Keratinocyte (primary cell): ENCODE measurements at regions not wholly inside any gene's neighbourhood (a gene's known extent, or its start where the extent isn't known, plus 50 kb on each side); places are given as distances from the start of the nearest gene placed in this dataset.

ENCODE experiments used
- DNase-seq: peaks from one replicate; pipeline ENCODE4 v3.0.0-alpha.2; 2011; ENCODE audit warnings: low read depth, missing footprints, low spot score
- FAIRE-seq: peaks from 2 replicates; lab custom pipeline; 2011; peaks lifted over from hg19 to GRCh38; lab: Jason Lieb, UNC
- H2AFZ ChIP-seq: 2 replicates; pipeline ENCODE4 v1.6.0; 2012; ENCODE audit warnings: low read length, control low read depth, inconsistent platforms; ENCODE audit not compliant: control insufficient read depth
- H3K27ac ChIP-seq: 2 replicates; pipeline ENCODE4 v1.5.1; 2011; ENCODE audit warnings: low read length; ENCODE audit not compliant: control insufficient read depth, insufficient read depth
- H3K27me3 ChIP-seq: 3 replicates; pipeline ENCODE4 v1.6.0; 2011; ENCODE audit warnings: low read length; ENCODE audit not compliant: control insufficient read depth, insufficient read depth; ENCODE audit errors: extremely low read depth
- H3K36me3 ChIP-seq, 2 experiments: 2 replicates in 1 of 2; 3 replicates in 1 of 2; pipeline ENCODE4 v1.5.1; 2011; ENCODE audit warnings: low read length in 2 of 2, mild to moderate bottlenecking in 1 of 2; ENCODE audit not compliant: control insufficient read depth in 2 of 2, insufficient read depth in 2 of 2; ENCODE audit errors: extremely low read depth in 1 of 2
- H3K4me1 ChIP-seq: 3 replicates; pipeline ENCODE4 v1.5.1; 2011; ENCODE audit warnings: low read length; ENCODE audit not compliant: control insufficient read depth, insufficient read depth; ENCODE audit errors: extremely low read depth
- H3K4me2 ChIP-seq: 3 replicates; pipeline ENCODE4 v1.6.0; 2011; ENCODE audit warnings: low read depth, low read length; ENCODE audit not compliant: control insufficient read depth, insufficient read depth; ENCODE audit errors: extremely low read depth
- H3K4me3 ChIP-seq, 3 experiments: fragments of 200-600 bp in 1 of 3; sonication (generic) in 1 of 3; 2 replicates in 2 of 3; 3 replicates in 1 of 3; pipeline ENCODE4 v1.5.1; 2011 to 2016; ENCODE audit warnings: low read length in 3 of 3, mild to moderate bottlenecking in 3 of 3, control low read depth in 2 of 3, inconsistent platforms in 1 of 3, low read depth in 1 of 3, mixed read lengths in 1 of 3, mixed run types in 1 of 3, moderate library complexity in 1 of 3; ENCODE audit not compliant: control insufficient read depth in 2 of 3, insufficient read depth in 2 of 3; ENCODE audit errors: extremely low read depth in 1 of 3
- H3K79me2 ChIP-seq: 2 replicates; pipeline ENCODE4 v1.6.0; 2012; ENCODE audit warnings: low read length; ENCODE audit not compliant: control insufficient read depth, insufficient read depth
- H3K9ac ChIP-seq: 3 replicates; pipeline ENCODE4 v1.6.0; 2011; ENCODE audit warnings: low read length; ENCODE audit not compliant: control insufficient read depth, insufficient read depth; ENCODE audit errors: extremely low read depth
- H3K9me1 ChIP-seq: 3 replicates; pipeline ENCODE4 v1.6.0; 2011; ENCODE audit warnings: low read length; ENCODE audit not compliant: control insufficient read depth, insufficient read depth; ENCODE audit errors: extremely low read depth
- H3K9me3 ChIP-seq: 2 replicates; pipeline ENCODE4 v1.5.1; 2012; ENCODE audit warnings: low read depth, low read length; ENCODE audit not compliant: control insufficient read depth
- H4K20me1 ChIP-seq: 3 replicates; pipeline ENCODE4 v1.6.0; 2011; ENCODE audit warnings: low read length; ENCODE audit not compliant: control insufficient read depth, insufficient read depth; ENCODE audit errors: extremely low read depth
- CTCF ChIP-seq, 3 experiments: IDR thresholded peaks in 1 of 3; conservative IDR thresholded peaks in 1 of 3; optimal IDR thresholded peaks in 1 of 3; 2 replicates in 2 of 3; 3 replicates in 1 of 3; pipeline versions ENCODE3 to v1.5.1; 2011; ENCODE audit warnings: low read length in 3 of 3, mild to moderate bottlenecking in 3 of 3, moderate library complexity in 2 of 3, control low read depth in 1 of 3, inconsistent platforms in 1 of 3; ENCODE audit not compliant: insufficient read depth in 2 of 3; ENCODE audit errors: extremely low read depth in 1 of 3
- EZH2 ChIP-seq: IDR thresholded peaks from one replicate; pipeline ENCODE4 v1.6.1; 2012; ENCODE audit warnings: inconsistent platforms, mild to moderate bottlenecking, low read length, moderate library complexity
- dilution Hi-C: fragments of 300-500 bp; cut with MboI; formaldehyde crosslinking; loops from one replicate; pipeline ENCODE4 v1.7.0; 2020; ENCODE audit warnings: low sequenced_read_pairs; ENCODE audit not compliant: extremely low pct_ligation_motif_present

DNA sequence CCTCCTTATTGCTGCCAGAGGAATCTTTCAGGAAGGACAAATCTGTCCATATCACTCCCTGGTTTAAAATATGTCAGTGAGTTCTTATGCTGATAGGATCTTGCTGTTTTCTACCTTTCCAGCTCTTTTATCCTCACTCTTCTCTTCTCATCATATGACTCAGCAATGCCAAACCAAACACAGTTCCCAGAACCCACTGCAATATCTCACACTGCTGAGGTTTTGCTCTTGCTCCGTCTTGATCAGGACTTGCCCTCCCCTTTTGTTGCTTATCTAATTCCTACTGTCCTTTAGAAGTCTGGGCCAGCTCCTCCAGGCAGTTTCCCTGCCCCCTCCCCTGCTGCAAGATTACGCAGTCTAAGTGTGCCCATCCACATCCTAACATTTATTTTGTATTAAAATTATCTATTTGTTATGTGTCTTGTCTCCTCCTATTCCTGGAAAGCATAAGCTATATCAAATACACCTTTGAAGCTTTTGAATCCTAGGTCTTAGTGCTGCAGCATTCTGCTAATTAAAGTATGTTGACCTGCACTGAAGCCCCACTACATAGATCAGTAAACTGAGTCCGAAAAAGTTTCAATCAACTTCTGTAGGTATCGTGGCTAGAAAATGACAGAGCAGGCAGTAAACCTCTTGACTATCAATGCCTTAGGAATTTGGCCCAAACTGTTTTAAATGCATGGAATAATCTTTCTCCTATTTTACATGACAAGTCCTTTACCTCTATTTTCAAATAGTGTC is 119.2 kb upstream of the C11orf87 start:
- Histone ChIP-seq H3K9me3 (no peaks in the 10 kb centered on the region), H3K4me2 (no peak overlapping the region), H3K79me2 (no peaks in the 10 kb centered on the region), H4K20me1 (no peaks in the 10 kb centered on the region), H3K9ac (no peak overlapping the region), H3K4me3 (no peak overlapping the region), H3K9me1 (no peaks in the 10 kb centered on the region), H3K27me3 (no peaks in the 10 kb centered on the region), H3K4me1 (peaks cover 16% of the 10 kb centered on the region), H3K27ac (no peak overlapping the region), H3K36me3 (no peaks in the 10 kb centered on the region), H2AFZ (peak overlapping the region; percentile 7)
- dilution Hi-C loops: no loop called here
- no peak for FAIRE-seq
- DNase-seq: no peak
- TF ChIP-seq CTCF (optimal IDR thresholded peaks at IDR 0.05 in 1 of 3, IDR thresholded peaks at IDR 0.05 in 1 of 3, conservative IDR thresholded peaks at IDR 0.05 in 1 of 3; ENCODE audit: extremely low read depth in 1 of 3, insufficient read depth in 2 of 3, low read length in 3 of 3) (no peak), EZH2 (no peak)

DNA sequence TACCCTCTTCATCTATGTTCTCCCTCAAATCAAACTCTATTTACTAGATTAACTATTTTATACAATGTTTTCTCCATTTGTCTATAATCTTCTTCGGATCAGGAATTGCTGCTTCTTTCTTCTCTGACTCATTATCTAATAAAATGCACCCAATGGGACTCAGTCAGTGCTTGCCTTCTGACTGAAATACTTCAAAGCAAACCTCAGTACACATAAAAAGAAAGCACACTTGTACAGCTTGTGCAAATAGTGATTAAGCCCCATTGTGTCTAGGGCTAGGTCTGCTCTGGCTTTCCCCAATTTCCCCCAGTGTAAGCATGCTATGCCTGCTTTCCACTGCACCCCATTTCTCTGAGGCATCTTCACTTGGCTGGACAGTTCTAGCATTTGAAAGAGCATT is 118.6 kb upstream of the C11orf87 start:
- no peak for DNase-seq

More for the DNA sequence above, 118.6 kb upstream of the C11orf87 start:
- FAIRE-seq: peak; percentile 56
- H3K27me3 ChIP-seq: no peaks in the 10 kb centered on the region
- no peaks in the 10 kb centered on the region for H3K79me2 ChIP-seq
- H2AFZ ChIP-seq: no peak overlapping the region
- H4K20me1 ChIP-seq: no peaks in the 10 kb centered on the region
- H3K36me3 ChIP-seq: no peaks in the 10 kb centered on the region
- H3K27ac ChIP-seq: no peak overlapping the region
- peaks cover 16% of the 10 kb centered on the region for H3K4me1 ChIP-seq
- H3K9me3 ChIP-seq: no peaks in the 10 kb centered on the region
- no peaks in the 10 kb centered on the region for H3K9me1 ChIP-seq
- H3K4me2 ChIP-seq: no peak overlapping the region
- dilution Hi-C loops: no loop called here
- no peak overlapping the region for H3K9ac ChIP-seq
- no peak for TF ChIP-seq CTCF (optimal IDR thresholded peaks at IDR 0.05 in 1 of 3, IDR thresholded peaks at IDR 0.05 in 1 of 3, conservative IDR thresholded peaks at IDR 0.05 in 1 of 3; ENCODE audit: extremely low read depth in 1 of 3, insufficient read depth in 2 of 3, low read length in 3 of 3)
- TF ChIP-seq EZH2: no peak
- no peak overlapping the region for H3K4me3 ChIP-seq
